ENCODE measurements at regions not wholly inside any gene's neighbourhood (a gene's known extent, or its start where the extent isn't known, plus 50 kb on each side); places are given as distances from the start of the nearest gene placed in this dataset.

GRCh38 chr2:234881413-234882241 is 70.2 kb upstream of the SH3BP4 start (continued):
- TF ChIP-seq USF2 (IDR thresholded peaks at IDR 0.05; ENCODE audit: low read length) = peak; percentile 80
